Loucy (cell line): ENCODE measurements at regions not wholly inside any gene's neighbourhood (a gene's known extent, or its start where the extent isn't known, plus 50 kb on each side); places are given as distances from the start of the nearest gene placed in this dataset.

ENCODE experiments used
- EZH2phosphoT487 ChIP-seq: fragments of 200-600 bp; IDR thresholded peaks from 2 replicates; pipeline ENCODE4 v1.6.1; 2018; ENCODE audit warnings: antibody characterized with exemption, mild to moderate bottlenecking, moderate library complexity, borderline replicate concordance
- TF ChIP-seq, protein P1 (sequence below): fragments of 200-600 bp; sonication (generic); conservative IDR thresholded peaks from 2 replicates; pipeline ENCODE4 v1.5.1; 2014; ENCODE audit warnings: mild to moderate bottlenecking, antibody characterized with exemption, low read length

DNA sequence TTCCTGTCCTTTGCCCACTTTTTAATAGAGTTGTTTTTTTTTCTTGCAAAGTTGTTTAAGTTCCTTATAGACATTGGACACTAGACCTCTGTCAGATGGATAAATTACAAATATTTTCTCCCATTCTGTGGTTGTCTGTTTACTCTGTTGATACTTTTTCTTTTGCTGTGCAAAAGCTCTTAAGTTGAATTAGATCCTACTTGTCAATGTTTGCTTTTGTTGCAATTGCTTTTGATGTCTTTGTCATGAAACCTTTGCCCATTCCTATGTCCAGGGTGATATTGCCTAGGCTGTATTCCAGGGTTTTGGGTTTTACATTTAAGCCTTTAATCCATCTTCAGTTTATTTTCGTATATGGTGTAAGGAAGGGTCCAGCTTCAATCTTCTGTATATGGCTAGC lies 76.9 kb upstream of the AGR3 start:
- TF ChIP-seq, protein P1, sequence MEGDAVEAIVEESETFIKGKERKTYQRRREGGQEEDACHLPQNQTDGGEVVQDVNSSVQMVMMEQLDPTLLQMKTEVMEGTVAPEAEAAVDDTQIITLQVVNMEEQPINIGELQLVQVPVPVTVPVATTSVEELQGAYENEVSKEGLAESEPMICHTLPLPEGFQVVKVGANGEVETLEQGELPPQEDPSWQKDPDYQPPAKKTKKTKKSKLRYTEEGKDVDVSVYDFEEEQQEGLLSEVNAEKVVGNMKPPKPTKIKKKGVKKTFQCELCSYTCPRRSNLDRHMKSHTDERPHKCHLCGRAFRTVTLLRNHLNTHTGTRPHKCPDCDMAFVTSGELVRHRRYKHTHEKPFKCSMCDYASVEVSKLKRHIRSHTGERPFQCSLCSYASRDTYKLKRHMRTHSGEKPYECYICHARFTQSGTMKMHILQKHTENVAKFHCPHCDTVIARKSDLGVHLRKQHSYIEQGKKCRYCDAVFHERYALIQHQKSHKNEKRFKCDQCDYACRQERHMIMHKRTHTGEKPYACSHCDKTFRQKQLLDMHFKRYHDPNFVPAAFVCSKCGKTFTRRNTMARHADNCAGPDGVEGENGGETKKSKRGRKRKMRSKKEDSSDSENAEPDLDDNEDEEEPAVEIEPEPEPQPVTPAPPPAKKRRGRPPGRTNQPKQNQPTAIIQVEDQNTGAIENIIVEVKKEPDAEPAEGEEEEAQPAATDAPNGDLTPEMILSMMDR, result no peak
- no peak for TF ChIP-seq EZH2phosphoT487
